Epithelial cell of esophagus (primary cell): ENCODE measurements at regions not wholly inside any gene's neighbourhood (a gene's known extent, or its start where the extent isn't known, plus 50 kb on each side); places are given as distances from the start of the nearest gene placed in this dataset.

Experiments used
- DNase-seq: peaks from one replicate; pipeline ENCODE4 v3.0.0; 2010; ENCODE audit warnings: low read depth
- H3K4me3 ChIP-seq: 2 replicates; pipeline ENCODE4 v1.5.1; 2011; ENCODE audit warnings: mild to moderate bottlenecking, low read length, control low read depth
- TF ChIP-seq, protein P1 (sequence below): IDR thresholded peaks from 2 replicates; pipeline ENCODE4 v1.5.1; 2011; ENCODE audit warnings: low read depth, mild to moderate bottlenecking, low read length, control low read depth, inconsistent platforms; ENCODE audit not compliant: insufficient read depth; ENCODE audit errors: missing control alignments

DNA sequence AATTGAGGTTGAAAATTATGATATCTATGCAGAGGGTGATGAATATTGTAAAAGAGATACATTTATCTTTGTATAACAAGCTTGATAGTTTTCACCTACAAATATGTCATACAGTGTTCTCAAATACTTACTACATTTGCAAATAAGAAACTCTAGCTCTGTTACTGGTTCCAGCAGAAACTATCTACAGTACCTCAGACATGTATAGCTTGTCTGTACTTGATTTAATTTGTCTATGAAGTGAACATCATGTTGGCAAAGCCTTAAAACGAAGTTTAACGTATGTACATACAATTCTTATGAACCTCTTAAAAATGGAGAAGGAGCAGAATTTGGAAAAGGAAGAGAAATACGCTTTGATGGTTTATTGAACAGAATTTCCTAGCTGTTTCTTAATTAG is 201.4 kb upstream of the MARCKS start:
- H3K4me3 ChIP-seq = no peak overlapping the region
- TF ChIP-seq, protein P1, sequence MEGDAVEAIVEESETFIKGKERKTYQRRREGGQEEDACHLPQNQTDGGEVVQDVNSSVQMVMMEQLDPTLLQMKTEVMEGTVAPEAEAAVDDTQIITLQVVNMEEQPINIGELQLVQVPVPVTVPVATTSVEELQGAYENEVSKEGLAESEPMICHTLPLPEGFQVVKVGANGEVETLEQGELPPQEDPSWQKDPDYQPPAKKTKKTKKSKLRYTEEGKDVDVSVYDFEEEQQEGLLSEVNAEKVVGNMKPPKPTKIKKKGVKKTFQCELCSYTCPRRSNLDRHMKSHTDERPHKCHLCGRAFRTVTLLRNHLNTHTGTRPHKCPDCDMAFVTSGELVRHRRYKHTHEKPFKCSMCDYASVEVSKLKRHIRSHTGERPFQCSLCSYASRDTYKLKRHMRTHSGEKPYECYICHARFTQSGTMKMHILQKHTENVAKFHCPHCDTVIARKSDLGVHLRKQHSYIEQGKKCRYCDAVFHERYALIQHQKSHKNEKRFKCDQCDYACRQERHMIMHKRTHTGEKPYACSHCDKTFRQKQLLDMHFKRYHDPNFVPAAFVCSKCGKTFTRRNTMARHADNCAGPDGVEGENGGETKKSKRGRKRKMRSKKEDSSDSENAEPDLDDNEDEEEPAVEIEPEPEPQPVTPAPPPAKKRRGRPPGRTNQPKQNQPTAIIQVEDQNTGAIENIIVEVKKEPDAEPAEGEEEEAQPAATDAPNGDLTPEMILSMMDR = no peak
- peak; percentile 66 for DNase-seq

DNA sequence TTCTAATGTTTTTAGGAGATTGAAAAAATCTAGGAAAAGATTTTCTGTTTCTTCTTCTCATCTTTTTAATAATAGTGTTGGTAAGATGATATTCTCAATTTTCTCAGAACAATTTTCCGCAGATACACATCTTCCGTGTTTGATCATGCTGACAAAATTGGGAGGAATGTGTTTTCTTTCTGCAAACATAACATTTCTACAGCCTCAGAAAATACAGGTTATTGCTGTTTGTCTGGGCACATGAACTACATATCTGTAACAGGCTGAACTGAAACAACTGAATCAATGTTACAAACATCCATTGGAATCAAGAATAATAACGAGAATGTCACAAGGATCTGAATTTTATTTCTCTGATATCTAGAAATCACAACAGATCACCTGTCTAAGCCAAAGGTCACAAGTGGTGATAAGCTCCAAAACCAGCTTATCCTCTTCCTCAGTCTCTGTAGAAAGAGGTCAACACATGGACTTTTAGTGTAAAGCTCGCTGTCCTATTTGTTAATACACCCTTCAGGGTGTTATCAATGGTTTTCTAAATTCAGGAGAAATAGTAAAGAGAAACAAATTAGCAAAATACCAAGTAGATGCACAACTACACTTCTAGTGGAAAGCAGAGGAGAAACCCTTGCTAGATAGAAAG is 197.3 kb upstream of the MARCKS start:
- H3K4me3 ChIP-seq = no peak overlapping the region
- DNase-seq = no peak
- TF ChIP-seq, protein P1 = no peak

DNA sequence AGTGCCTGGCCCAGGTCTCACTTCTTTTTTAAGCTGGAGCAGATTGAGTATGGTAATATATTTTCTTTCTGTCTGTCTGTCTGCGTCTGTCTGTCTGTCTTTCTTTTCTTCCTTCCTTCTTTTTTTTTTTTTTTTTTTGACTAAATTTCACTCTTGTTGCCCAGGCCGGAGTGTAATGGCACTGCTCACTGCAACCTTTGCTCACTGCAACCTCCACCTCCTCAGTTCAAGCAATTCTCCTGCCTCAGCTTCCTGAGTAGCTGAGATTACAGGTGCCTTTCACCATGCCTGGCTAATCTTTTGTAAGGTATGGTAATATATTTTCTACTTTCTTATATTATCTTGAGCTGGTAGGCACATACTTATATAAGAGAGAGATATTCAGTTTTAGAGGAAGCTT is 196.3 kb upstream of the MARCKS start:
- DNase-seq = no peak
- H3K4me3 ChIP-seq = no peak overlapping the region
- TF ChIP-seq, protein P1 = no peak

DNA sequence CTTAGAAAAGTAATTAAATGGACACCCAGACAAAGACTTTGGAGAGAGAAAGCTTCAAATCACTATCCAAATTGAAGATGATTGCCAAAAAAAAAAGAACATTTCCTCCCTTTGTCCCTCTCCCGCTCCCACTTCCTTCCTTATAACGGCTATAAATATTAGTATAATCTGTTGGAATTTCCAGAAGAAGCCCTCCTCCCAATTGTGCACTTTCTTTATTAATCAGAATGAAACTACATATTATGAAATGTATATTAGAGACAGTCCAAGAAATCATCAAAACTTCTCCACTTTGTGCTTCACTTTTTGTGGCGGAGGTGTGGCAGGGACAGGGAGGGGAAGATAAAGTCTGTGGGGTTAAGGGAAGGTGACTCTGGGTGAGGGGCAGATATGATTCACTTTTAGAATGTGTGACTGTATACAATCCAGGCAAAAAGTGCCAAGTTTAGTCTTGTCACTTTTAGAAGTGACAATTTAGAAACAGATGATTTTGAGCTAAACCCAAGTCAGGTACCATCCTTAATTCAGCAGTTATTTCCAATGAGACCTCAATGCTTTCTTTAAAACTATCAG is 195.0 kb upstream of the MARCKS start:
- no peak overlapping the region for H3K4me3 ChIP-seq
- TF ChIP-seq, protein P1 = no peak

DNA sequence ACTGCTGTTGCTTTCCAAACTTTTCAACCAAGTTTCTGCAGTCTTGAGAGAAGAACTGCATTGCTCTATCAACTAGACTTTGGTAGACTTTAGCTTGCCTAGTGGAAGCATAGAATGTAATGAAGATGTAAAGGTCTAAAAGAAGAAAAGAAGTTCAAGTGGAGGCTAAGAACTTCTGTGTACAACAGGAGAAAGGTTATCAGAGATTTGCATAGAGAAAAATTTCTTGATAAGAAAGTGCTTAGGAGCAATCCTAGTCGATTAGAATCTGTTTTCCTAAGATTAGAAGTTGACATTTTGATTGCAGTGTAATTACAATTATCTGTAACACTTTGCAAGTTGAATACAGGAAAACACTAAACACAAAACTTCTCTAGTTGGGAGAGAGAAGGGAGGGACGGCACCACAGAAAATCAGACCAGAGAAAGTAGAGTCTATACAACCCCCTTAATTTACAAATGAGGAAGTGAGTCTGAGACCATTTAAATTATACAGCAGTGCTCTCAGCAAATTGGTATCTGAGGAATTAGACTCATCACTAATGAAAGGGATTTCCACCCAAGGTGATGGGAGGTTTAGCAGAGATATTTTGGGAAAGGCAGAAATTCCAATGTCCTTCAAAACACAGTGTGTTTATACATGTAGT is 194.3 kb upstream of the MARCKS start:
- no peak for DNase-seq
- TF ChIP-seq, protein P1 = no peak
- H3K4me3 ChIP-seq = no peak overlapping the region

More for the DNA sequence above, 195.0 kb upstream of the MARCKS start:
- no peak for DNase-seq

DNA sequence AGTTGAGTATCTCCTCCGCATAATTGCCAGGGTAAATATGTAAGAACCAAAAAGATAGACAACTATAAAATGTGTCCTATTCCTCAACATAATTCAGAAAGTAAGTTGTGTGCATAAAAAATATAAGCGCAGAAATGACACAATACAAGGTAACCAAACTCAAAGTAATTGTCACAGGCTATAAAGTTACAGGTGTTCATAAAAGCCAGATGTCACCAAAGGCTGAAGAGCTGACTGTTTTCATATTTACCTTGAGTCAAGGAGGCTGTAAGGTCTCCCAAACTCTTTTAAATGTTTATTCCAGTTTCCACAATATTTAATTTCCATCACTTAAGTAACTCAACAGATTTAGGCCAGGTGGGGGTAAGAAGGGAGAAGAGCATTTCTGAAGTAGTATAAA is 192.2 kb upstream of the MARCKS start:
- no peak for DNase-seq
- TF ChIP-seq, protein P1 = no peak

More for the DNA sequence above, 192.2 kb upstream of the MARCKS start:
- H3K4me3 ChIP-seq = no peak overlapping the region
